ENCODE measurements at regions not wholly inside any gene's neighbourhood (a gene's known extent, or its start where the extent isn't known, plus 50 kb on each side); places are given as distances from the start of the nearest gene placed in this dataset.

- no peaks in the 10 kb centered on the region for H3K27me3 ChIP-seq
- no peak for DNase-seq
- H3K36me3 ChIP-seq = no peaks in the 10 kb centered on the region
- H3K4me1 ChIP-seq = peaks cover 3% of the 10 kb centered on the region; the same call in 1 of the 2 replicates
- no peaks in the 10 kb centered on the region for H3K9me3 ChIP-seq
- TF ChIP-seq CTCF (IDR thresholded peaks at IDR 0.05; ENCODE audit: low read depth, low read length) = no peak
- H3K4me3 ChIP-seq (ENCODE audit: low read depth, low read length) = no peak overlapping the region
Observed at GRCh38 chr13:50299546-50300249, 284.5 kb downstream of the KCNRG start.

GRCh38 chr13:50303963-50304721 lies 288.9 kb downstream of the KCNRG start:
- no peak for DNase-seq
- H3K9me3 ChIP-seq = no peaks in the 10 kb centered on the region
- H3K4me1 ChIP-seq = peaks cover 3% of the 10 kb centered on the region; the same call in 1 of the 2 replicates
- no peak for TF ChIP-seq CTCF (IDR thresholded peaks at IDR 0.05; ENCODE audit: low read depth, low read length)
- H3K36me3 ChIP-seq = no peaks in the 10 kb centered on the region
- H3K4me3 ChIP-seq (ENCODE audit: low read depth, low read length) = no peak overlapping the region
- no peaks in the 10 kb centered on the region for H3K27me3 ChIP-seq

GRCh38 chr13:50306156-50306555 lies 290.9 kb downstream of the KCNRG start:
- DNase-seq = no peak
- TF ChIP-seq CTCF (IDR thresholded peaks at IDR 0.05; ENCODE audit: low read depth, low read length) = no peak

GRCh38 chr13:50309318-50309717 lies 294.1 kb downstream of the KCNRG start:
- no peaks in the 10 kb centered on the region for H3K27me3 ChIP-seq
- no peak for DNase-seq
- H3K36me3 ChIP-seq = no peaks in the 10 kb centered on the region
- H3K9me3 ChIP-seq = no peaks in the 10 kb centered on the region
- H3K4me3 ChIP-seq (ENCODE audit: low read depth, low read length) = no peak overlapping the region
- H3K4me1 ChIP-seq = no peaks in the 10 kb centered on the region
- no peak for TF ChIP-seq CTCF (IDR thresholded peaks at IDR 0.05; ENCODE audit: low read depth, low read length)

More at GRCh38 chr13:50306156-50306555, 290.9 kb downstream of the KCNRG start:
- Histone ChIP-seq H3K4me3 (ENCODE audit: low read depth, low read length) (no peak overlapping the region), H3K9me3 (no peaks in the 10 kb centered on the region), H3K27me3 (no peaks in the 10 kb centered on the region), H3K4me1 (peaks cover 3% of the 10 kb centered on the region; the same call in 1 of the 2 replicates), H3K36me3 (no peaks in the 10 kb centered on the region)

- no peak for TF ChIP-seq CTCF (IDR thresholded peaks at IDR 0.05; ENCODE audit: low read depth, low read length)
- DNase-seq = no peak
- Histone ChIP-seq H3K27me3 (no peaks in the 10 kb centered on the region), H3K4me1 (no peaks in the 10 kb centered on the region), H3K9me3 (no peaks in the 10 kb centered on the region), H3K4me3 (ENCODE audit: low read depth, low read length) (no peak overlapping the region), H3K36me3 (no peaks in the 10 kb centered on the region)
Observed at GRCh38 chr13:50309882-50310594, 294.8 kb downstream of the KCNRG start.
